ENCODE measurements at regions not wholly inside any gene's neighbourhood (a gene's known extent, or its start where the extent isn't known, plus 50 kb on each side); places are given as distances from the start of the nearest gene placed in this dataset.

GRCh38 chr18:78518805-78519204, 460.8 kb upstream of the SALL3 start:
- peak; percentile 86 for DNase-seq (ENCODE audit: low spot score)

- DNase-seq (ENCODE audit: low spot score): peak; percentile 57
Observed at GRCh38 chr18:78519394-78520062, 460.1 kb upstream of the SALL3 start.

- peak; percentile 62 for DNase-seq (ENCODE audit: low spot score)
Observed at GRCh38 chr18:78521136-78521535, 458.5 kb upstream of the SALL3 start.

- peak; percentile 45 for DNase-seq (ENCODE audit: low spot score)
Observed at GRCh38 chr18:78521744-78522143, 457.9 kb upstream of the SALL3 start.

GRCh38 chr18:78522507-78522906, 457.1 kb upstream of the SALL3 start:
- DNase-seq (ENCODE audit: low spot score): peak; percentile 60

GRCh38 chr18:78523850-78524249, 455.8 kb upstream of the SALL3 start:
- peak; percentile 68 for DNase-seq (ENCODE audit: low spot score)

- no peak for DNase-seq (ENCODE audit: low spot score)
Observed at GRCh38 chr18:78525366-78526111, 454.1 kb upstream of the SALL3 start.

- no peak for DNase-seq (ENCODE audit: low spot score)
Observed at GRCh38 chr18:78526275-78526674, 453.3 kb upstream of the SALL3 start.

- no peak for DNase-seq (ENCODE audit: low spot score)
Observed at GRCh38 chr18:78526923-78527711, 452.5 kb upstream of the SALL3 start.

GRCh38 chr18:78527984-78528383, 451.6 kb upstream of the SALL3 start:
- DNase-seq (ENCODE audit: low spot score): no peak

GRCh38 chr18:78528411-78529258, 451.0 kb upstream of the SALL3 start:
- DNase-seq (ENCODE audit: low spot score): no peak

- no peak for DNase-seq (ENCODE audit: low spot score)
Observed at GRCh38 chr18:78531637-78532036, 448.0 kb upstream of the SALL3 start.

- no peak for DNase-seq (ENCODE audit: low spot score)
Observed at GRCh38 chr18:78538669-78539440, 440.8 kb upstream of the SALL3 start.

- no peak for DNase-seq (ENCODE audit: low spot score)
Observed at GRCh38 chr18:78540636-78541529, 438.7 kb upstream of the SALL3 start.

- no peak for DNase-seq (ENCODE audit: low spot score)
Observed at GRCh38 chr18:78542204-78542603, 437.4 kb upstream of the SALL3 start.

GRCh38 chr18:78543201-78543725, 436.4 kb upstream of the SALL3 start:
- DNase-seq (ENCODE audit: low spot score): no peak

GRCh38 chr18:78546281-78546680, 433.3 kb upstream of the SALL3 start:
- no peak for DNase-seq (ENCODE audit: low spot score)

- no peak for DNase-seq (ENCODE audit: low spot score)
Observed at GRCh38 chr18:78547817-78548216, 431.8 kb upstream of the SALL3 start.
